ENCODE measurements at regions not wholly inside any gene's neighbourhood (a gene's known extent, or its start where the extent isn't known, plus 50 kb on each side); places are given as distances from the start of the nearest gene placed in this dataset.

DNA sequence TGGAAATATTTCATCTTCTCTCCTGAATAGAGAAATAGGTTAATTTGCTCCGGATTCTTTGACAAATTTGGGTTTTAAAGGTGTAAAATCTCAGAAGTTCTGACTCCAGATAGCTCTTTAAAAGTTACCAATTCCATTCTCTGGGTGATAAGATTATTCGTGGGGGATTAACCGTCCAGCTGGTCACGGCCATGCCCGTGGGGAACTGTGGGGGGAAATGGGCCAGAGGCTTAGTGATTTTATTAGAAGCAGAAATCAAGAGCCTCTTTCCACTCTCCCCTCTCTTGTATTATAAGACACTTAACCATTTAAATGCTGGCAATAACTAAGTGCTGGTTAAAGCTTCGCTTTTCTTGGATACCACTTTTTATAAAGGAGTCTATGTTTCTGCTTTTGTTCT lies 376.4 kb upstream of the KAZN start:
- H3K36me3 ChIP-seq (ENCODE audit: control insufficient read depth in 4 of 4, insufficient read depth in 4 of 4, low read length in 4 of 4): no peaks in the 10 kb centered on the region
- no peak overlapping the region for H3K27ac ChIP-seq (ENCODE audit: low read depth in 1 of 2, low read length in 1 of 2)
- TF ChIP-seq, protein P1, sequence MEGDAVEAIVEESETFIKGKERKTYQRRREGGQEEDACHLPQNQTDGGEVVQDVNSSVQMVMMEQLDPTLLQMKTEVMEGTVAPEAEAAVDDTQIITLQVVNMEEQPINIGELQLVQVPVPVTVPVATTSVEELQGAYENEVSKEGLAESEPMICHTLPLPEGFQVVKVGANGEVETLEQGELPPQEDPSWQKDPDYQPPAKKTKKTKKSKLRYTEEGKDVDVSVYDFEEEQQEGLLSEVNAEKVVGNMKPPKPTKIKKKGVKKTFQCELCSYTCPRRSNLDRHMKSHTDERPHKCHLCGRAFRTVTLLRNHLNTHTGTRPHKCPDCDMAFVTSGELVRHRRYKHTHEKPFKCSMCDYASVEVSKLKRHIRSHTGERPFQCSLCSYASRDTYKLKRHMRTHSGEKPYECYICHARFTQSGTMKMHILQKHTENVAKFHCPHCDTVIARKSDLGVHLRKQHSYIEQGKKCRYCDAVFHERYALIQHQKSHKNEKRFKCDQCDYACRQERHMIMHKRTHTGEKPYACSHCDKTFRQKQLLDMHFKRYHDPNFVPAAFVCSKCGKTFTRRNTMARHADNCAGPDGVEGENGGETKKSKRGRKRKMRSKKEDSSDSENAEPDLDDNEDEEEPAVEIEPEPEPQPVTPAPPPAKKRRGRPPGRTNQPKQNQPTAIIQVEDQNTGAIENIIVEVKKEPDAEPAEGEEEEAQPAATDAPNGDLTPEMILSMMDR (IDR thresholded peaks at IDR 0.05; ENCODE audit: control extremely low read depth, extremely low read depth): no peak
- no peak overlapping the region for H3K4me3 ChIP-seq
- no peaks in the 10 kb centered on the region for H3K4me1 ChIP-seq (ENCODE audit: control insufficient read depth in 5 of 5, insufficient read depth in 5 of 5, low read length in 5 of 5)
- peaks cover 0 to 7% (median 2%) of the 10 kb centered on the region in 4 donors for H3K9me3 ChIP-seq (ENCODE audit: control insufficient read depth in 4 of 4, insufficient read depth in 3 of 4, low read length in 3 of 4)
- 58 to 75% methylated on average over 6 of the region's 6 CpGs for WGBS, 2 donors
- DNase-seq (no peak), ATAC-seq (ENCODE audit: insufficient read depth, low FRiP score) (no peak)
- H3K9ac ChIP-seq (ENCODE audit: insufficient read depth in 1 of 2, low read length in 2 of 2): no peak overlapping the region
- no peaks in the 10 kb centered on the region for H3K27me3 ChIP-seq (ENCODE audit: control insufficient read depth in 3 of 3, insufficient read depth in 3 of 3, low read length in 2 of 3)

DNA sequence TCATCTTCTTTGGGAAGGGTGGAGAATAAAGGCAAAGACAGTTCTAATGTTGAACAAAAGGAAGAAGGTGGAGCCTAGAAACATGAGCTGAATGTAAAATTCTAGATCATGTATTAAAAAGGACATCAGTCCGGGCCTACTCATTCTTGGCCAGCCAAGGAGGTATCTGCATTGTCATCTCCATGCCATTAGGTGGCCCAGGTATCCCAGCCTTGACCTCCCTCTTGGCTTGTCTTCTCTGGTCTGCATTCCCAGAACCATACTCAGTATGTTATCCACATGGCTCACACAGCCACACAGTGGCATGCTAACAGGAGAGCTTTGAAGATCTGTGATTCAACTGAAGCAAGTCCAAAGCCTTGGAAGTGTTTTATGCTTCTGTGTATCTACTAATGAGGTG lies 369.8 kb upstream of the KAZN start:
- ATAC-seq (ENCODE audit: insufficient read depth, low FRiP score) (no peak), DNase-seq (no peak)
- H3K27ac ChIP-seq (ENCODE audit: low read depth in 1 of 2, low read length in 1 of 2): no peak overlapping the region
- 84 to 95% methylated on average over 1 of the region's 1 CpG for WGBS, 2 donors
- H3K9me3 ChIP-seq (ENCODE audit: control insufficient read depth in 4 of 4, insufficient read depth in 3 of 4, low read length in 3 of 4): peaks cover 0 to 7% (median 4%) of the 10 kb centered on the region in 4 donors
- no peaks in the 10 kb centered on the region for H3K36me3 ChIP-seq (ENCODE audit: control insufficient read depth in 4 of 4, insufficient read depth in 4 of 4, low read length in 4 of 4)
- TF ChIP-seq, protein P1 (IDR thresholded peaks at IDR 0.05; ENCODE audit: control extremely low read depth, extremely low read depth): no peak
- H3K4me3 ChIP-seq: no peak overlapping the region
- no peak overlapping the region for H3K9ac ChIP-seq (ENCODE audit: insufficient read depth in 1 of 2, low read length in 2 of 2)
- H3K4me1 ChIP-seq (ENCODE audit: control insufficient read depth in 5 of 5, insufficient read depth in 5 of 5, low read length in 5 of 5): no peaks in the 10 kb centered on the region
- H3K27me3 ChIP-seq (ENCODE audit: control insufficient read depth in 3 of 3, insufficient read depth in 3 of 3, low read length in 2 of 3): no peaks in the 10 kb centered on the region

DNA sequence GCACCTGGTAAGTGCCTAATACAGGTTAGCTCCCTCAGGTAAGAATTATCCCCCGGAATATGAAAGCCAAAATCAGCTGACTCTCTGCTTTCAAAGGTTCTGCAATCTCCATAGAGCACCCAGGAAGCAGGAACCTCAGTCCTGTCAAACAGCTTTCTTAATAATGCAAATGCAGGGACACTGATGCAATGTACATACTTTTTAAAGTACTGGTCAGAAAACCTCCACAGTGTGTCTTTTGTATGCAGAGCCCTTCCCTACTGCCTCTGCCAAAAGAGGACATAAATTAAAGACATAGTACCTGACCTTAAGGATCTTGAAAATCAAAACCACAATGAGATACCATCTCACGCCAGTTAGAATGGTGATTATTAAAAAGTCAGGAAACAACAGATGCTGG lies 365.0 kb upstream of the KAZN start:
- Histone ChIP-seq H3K27ac (ENCODE audit: low read depth in 1 of 2, low read length in 1 of 2) (no peak overlapping the region), H3K4me1 (ENCODE audit: control insufficient read depth in 5 of 5, insufficient read depth in 5 of 5, low read length in 5 of 5) (peaks cover 0 to 7% (median 0%) of the 10 kb centered on the region in 5 donors), H3K27me3 (ENCODE audit: control insufficient read depth in 3 of 3, insufficient read depth in 3 of 3, low read length in 2 of 3) (no peaks in the 10 kb centered on the region), H3K36me3 (ENCODE audit: control insufficient read depth in 4 of 4, insufficient read depth in 4 of 4, low read length in 4 of 4) (no peaks in the 10 kb centered on the region), H3K4me3 (no peak overlapping the region), H3K9me3 (ENCODE audit: control insufficient read depth in 4 of 4, insufficient read depth in 3 of 4, low read length in 3 of 4) (peaks cover 0 to 4% (median 2%) of the 10 kb centered on the region in 4 donors), H3K9ac (ENCODE audit: insufficient read depth in 1 of 2, low read length in 2 of 2) (no peak overlapping the region)
- ATAC-seq (ENCODE audit: insufficient read depth, low FRiP score): no peak
- DNase-seq: no peak
- TF ChIP-seq, protein P1 (IDR thresholded peaks at IDR 0.05; ENCODE audit: control extremely low read depth, extremely low read depth): no peak
- 60 to 73% methylated on average over 2 of the region's 2 CpGs for WGBS, 2 donors

DNA sequence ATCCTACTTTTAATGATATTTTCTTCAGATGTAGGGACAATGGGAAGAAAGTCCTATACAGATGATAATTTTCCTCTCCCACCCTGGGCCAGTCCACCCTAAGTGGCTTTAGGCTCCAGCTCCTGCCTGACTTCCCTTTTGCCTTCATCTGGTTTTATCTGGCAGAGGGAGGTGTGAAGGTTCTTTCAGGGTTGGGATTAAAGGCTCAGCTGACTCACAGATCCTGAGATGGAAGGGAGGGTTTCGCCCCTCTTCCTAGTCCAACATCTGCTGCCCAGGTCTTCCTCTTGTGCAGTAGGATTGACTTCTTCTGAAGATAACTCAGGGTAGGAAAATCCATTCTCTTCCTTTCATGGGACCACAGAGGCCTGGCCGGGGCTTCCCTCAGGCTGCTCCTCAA lies 362.4 kb upstream of the KAZN start:
- H3K27me3 ChIP-seq (ENCODE audit: control insufficient read depth in 3 of 3, insufficient read depth in 3 of 3, low read length in 2 of 3): no peaks in the 10 kb centered on the region

More for the DNA sequence above, 362.4 kb upstream of the KAZN start:
- Histone ChIP-seq H3K27ac (ENCODE audit: low read depth in 1 of 2, low read length in 1 of 2) (no peak overlapping the region), H3K4me3 (no peak overlapping the region), H3K36me3 (ENCODE audit: control insufficient read depth in 4 of 4, insufficient read depth in 4 of 4, low read length in 4 of 4) (no peaks in the 10 kb centered on the region), H3K4me1 (ENCODE audit: control insufficient read depth in 5 of 5, insufficient read depth in 5 of 5, low read length in 5 of 5) (peaks cover 0 to 13% (median 0%) of the 10 kb centered on the region in 5 donors), H3K9ac (ENCODE audit: insufficient read depth in 1 of 2, low read length in 2 of 2) (no peak overlapping the region), H3K9me3 (ENCODE audit: control insufficient read depth in 4 of 4, insufficient read depth in 3 of 4, low read length in 3 of 4) (peaks cover 0 to 4% (median 2%) of the 10 kb centered on the region in 4 donors)
- TF ChIP-seq, protein P1 (IDR thresholded peaks at IDR 0.05; ENCODE audit: control extremely low read depth, extremely low read depth): no peak
- no peak for ATAC-seq (ENCODE audit: insufficient read depth, low FRiP score)
- DNase-seq: no peak
- WGBS, 2 donors: 88 to 92% methylated on average over 2 of the region's 2 CpGs
